ENCODE measurements at regions not wholly inside any gene's neighbourhood (a gene's known extent, or its start where the extent isn't known, plus 50 kb on each side); places are given as distances from the start of the nearest gene placed in this dataset.
"Not testable (repeated sequence)": the region's sequence is repeated elsewhere in the genome, so short reads cannot be mapped to it uniquely, and the experiment has no call there.

GRCh38 chr14:58977366-58977765 lies 211.1 kb upstream of the DAAM1 start:
- in situ Hi-C loops (cut with MboI; ENCODE audit: low sequenced_read_pairs) = no loop called here

- in situ Hi-C loops (cut with MboI; ENCODE audit: low sequenced_read_pairs) = no loop called here
These were observed 210.1 kb upstream of the DAAM1 start for GRCh38 chr14:58978343-58978742.

- in situ Hi-C loops (cut with MboI; ENCODE audit: low sequenced_read_pairs) = no loop called here
These were observed 209.1 kb upstream of the DAAM1 start for GRCh38 chr14:58979325-58979724.

GRCh38 chr14:58981840-58982239 lies 206.6 kb upstream of the DAAM1 start:
- in situ Hi-C loops (cut with MboI; ENCODE audit: low sequenced_read_pairs) = no loop called here

- in situ Hi-C loops (cut with MboI; ENCODE audit: low sequenced_read_pairs) = no loop called here
These were observed 202.7 kb upstream of the DAAM1 start for GRCh38 chr14:58985786-58986185.

- in situ Hi-C loops (cut with MboI; ENCODE audit: low sequenced_read_pairs) = no loop called here
These were observed 200.9 kb upstream of the DAAM1 start for GRCh38 chr14:58987591-58987990.

- in situ Hi-C loops (cut with MboI; ENCODE audit: low sequenced_read_pairs) = no loop called here
These were observed 195.5 kb upstream of the DAAM1 start for GRCh38 chr14:58992935-58993334.

GRCh38 chr14:58994130-58994529 lies 194.3 kb upstream of the DAAM1 start:
- in situ Hi-C loops (cut with MboI; ENCODE audit: low sequenced_read_pairs) = no loop called here

GRCh38 chr14:59004012-59004411 lies 184.5 kb upstream of the DAAM1 start:
- in situ Hi-C loops (cut with MboI; ENCODE audit: low sequenced_read_pairs) = no loop called here

GRCh38 chr14:59006179-59006578 lies 182.3 kb upstream of the DAAM1 start:
- in situ Hi-C loops (cut with MboI; ENCODE audit: low sequenced_read_pairs) = not testable (repeated sequence)

GRCh38 chr14:59009967-59010366 lies 178.5 kb upstream of the DAAM1 start:
- in situ Hi-C loops (cut with MboI; ENCODE audit: low sequenced_read_pairs) = no loop called here

- in situ Hi-C loops (cut with MboI; ENCODE audit: low sequenced_read_pairs) = no loop called here
These were observed 174.7 kb upstream of the DAAM1 start for GRCh38 chr14:59013672-59014298.

GRCh38 chr14:59015482-59015881 lies 173.0 kb upstream of the DAAM1 start:
- in situ Hi-C loops (cut with MboI; ENCODE audit: low sequenced_read_pairs) = no loop called here

GRCh38 chr14:59017285-59017965 lies 171.0 kb upstream of the DAAM1 start:
- in situ Hi-C loops (cut with MboI; ENCODE audit: low sequenced_read_pairs) = no loop called here

- in situ Hi-C loops (cut with MboI; ENCODE audit: low sequenced_read_pairs) = no loop called here
These were observed 170.0 kb upstream of the DAAM1 start for GRCh38 chr14:59018460-59018859.

- in situ Hi-C loops (cut with MboI; ENCODE audit: low sequenced_read_pairs) = no loop called here
These were observed 169.5 kb upstream of the DAAM1 start for GRCh38 chr14:59018978-59019377.

GRCh38 chr14:59020382-59020781 lies 168.1 kb upstream of the DAAM1 start:
- in situ Hi-C loops (cut with MboI; ENCODE audit: low sequenced_read_pairs) = no loop called here

- in situ Hi-C loops (cut with MboI; ENCODE audit: low sequenced_read_pairs) = no loop called here
These were observed 166.3 kb upstream of the DAAM1 start for GRCh38 chr14:59022144-59022543.

- in situ Hi-C loops (cut with MboI; ENCODE audit: low sequenced_read_pairs) = no loop called here
These were observed 162.4 kb upstream of the DAAM1 start for GRCh38 chr14:59026081-59026480.

- in situ Hi-C loops (cut with MboI; ENCODE audit: low sequenced_read_pairs) = not testable (repeated sequence)
These were observed 161.8 kb upstream of the DAAM1 start for GRCh38 chr14:59026640-59027039.

- in situ Hi-C loops (cut with MboI; ENCODE audit: low sequenced_read_pairs) = no loop called here
These were observed 159.8 kb upstream of the DAAM1 start for GRCh38 chr14:59028476-59029202.

- in situ Hi-C loops (cut with MboI; ENCODE audit: low sequenced_read_pairs) = no loop called here
These were observed 155.6 kb upstream of the DAAM1 start for GRCh38 chr14:59032826-59033225.

Data from HL-60/S4 treated with phorbol 12-myristate 13-acetate at 8.2 ng/mL for 4 days and 3 days (cell line).